Fibroblast of the aortic adventitia (primary cell): ENCODE measurements at regions not wholly inside any gene's neighbourhood (a gene's known extent, or its start where the extent isn't known, plus 50 kb on each side); places are given as distances from the start of the nearest gene placed in this dataset.

Source experiments
- DNase-seq: peaks from one replicate; pipeline ENCODE4 v3.0.0-alpha.2; 2010; ENCODE audit warnings: low read depth
- H3K4me3 ChIP-seq: 2 replicates; pipeline ENCODE4 v1.5.1; 2011; ENCODE audit warnings: low read depth, mild to moderate bottlenecking, control low read depth, low read length, moderate library complexity
- CTCF ChIP-seq: IDR thresholded peaks from 2 replicates; pipeline ENCODE4 v1.5.1; 2011; ENCODE audit warnings: mild to moderate bottlenecking, low read length, control low read depth, inconsistent platforms; ENCODE audit not compliant: insufficient read depth

- no peak for DNase-seq
- H3K4me3 ChIP-seq: no peak overlapping the region
- TF ChIP-seq CTCF: no peak
Observed at GRCh38 chr1:163684785-163685184, 363.0 kb downstream of the NUF2 start.

- TF ChIP-seq CTCF: no peak
- no peak for DNase-seq
- H3K4me3 ChIP-seq: no peak overlapping the region
Observed at GRCh38 chr1:163692266-163692665, 370.5 kb downstream of the NUF2 start.

GRCh38 chr1:163697137-163697536 lies 375.4 kb downstream of the NUF2 start:
- DNase-seq: no peak
- TF ChIP-seq CTCF: no peak
- H3K4me3 ChIP-seq: no peak overlapping the region

- DNase-seq: no peak
- H3K4me3 ChIP-seq: no peak overlapping the region
- TF ChIP-seq CTCF: no peak
Observed at GRCh38 chr1:163701783-163702374, 380.1 kb downstream of the NUF2 start.

- no peak overlapping the region for H3K4me3 ChIP-seq
- DNase-seq: no peak
- no peak for TF ChIP-seq CTCF
Observed at GRCh38 chr1:163703794-163704193, 382.0 kb downstream of the NUF2 start.

- no peak for DNase-seq
- no peak for TF ChIP-seq CTCF
- H3K4me3 ChIP-seq: no peak overlapping the region
Observed at GRCh38 chr1:163706915-163707314, 385.2 kb downstream of the NUF2 start.

GRCh38 chr1:163709636-163710035 lies 387.9 kb downstream of the NUF2 start:
- DNase-seq: peak; percentile 28
- TF ChIP-seq CTCF: no peak
- no peak overlapping the region for H3K4me3 ChIP-seq
